ENCODE measurements at regions not wholly inside any gene's neighbourhood (a gene's known extent, or its start where the extent isn't known, plus 50 kb on each side); places are given as distances from the start of the nearest gene placed in this dataset.

DNA sequence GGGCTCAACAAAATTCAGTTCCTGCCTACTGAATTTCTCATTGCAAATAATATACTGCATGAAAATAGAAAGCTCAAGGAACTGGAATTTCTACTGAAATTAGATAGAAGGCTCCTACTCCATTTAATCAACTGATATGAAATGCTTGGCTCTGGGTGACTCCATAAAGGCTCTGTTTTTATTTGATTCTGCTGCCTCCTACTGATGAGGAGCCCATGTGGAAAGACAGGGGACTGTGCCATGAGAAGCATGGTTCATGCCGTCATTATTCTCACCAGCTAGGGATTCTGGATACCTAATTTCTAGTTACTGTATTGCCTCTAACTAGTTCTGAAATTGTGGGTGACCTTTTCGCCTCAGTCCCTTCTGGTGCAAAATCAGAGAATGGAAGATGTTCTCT, 366.2 kb upstream of the DPH6 start:
- intact Hi-C loops (cut with DNase I) = no loop called here
- DNase-seq (no peak), ATAC-seq (no peak)
- TF ChIP-seq, protein P1, sequence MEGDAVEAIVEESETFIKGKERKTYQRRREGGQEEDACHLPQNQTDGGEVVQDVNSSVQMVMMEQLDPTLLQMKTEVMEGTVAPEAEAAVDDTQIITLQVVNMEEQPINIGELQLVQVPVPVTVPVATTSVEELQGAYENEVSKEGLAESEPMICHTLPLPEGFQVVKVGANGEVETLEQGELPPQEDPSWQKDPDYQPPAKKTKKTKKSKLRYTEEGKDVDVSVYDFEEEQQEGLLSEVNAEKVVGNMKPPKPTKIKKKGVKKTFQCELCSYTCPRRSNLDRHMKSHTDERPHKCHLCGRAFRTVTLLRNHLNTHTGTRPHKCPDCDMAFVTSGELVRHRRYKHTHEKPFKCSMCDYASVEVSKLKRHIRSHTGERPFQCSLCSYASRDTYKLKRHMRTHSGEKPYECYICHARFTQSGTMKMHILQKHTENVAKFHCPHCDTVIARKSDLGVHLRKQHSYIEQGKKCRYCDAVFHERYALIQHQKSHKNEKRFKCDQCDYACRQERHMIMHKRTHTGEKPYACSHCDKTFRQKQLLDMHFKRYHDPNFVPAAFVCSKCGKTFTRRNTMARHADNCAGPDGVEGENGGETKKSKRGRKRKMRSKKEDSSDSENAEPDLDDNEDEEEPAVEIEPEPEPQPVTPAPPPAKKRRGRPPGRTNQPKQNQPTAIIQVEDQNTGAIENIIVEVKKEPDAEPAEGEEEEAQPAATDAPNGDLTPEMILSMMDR (IDR thresholded peaks at IDR 0.05) = no peak
- Histone ChIP-seq H3K27ac (no peak overlapping the region), H3K9me3 (peaks cover 0 to 18% of the 10 kb centered on the region in 2 donors), H3K4me3 (no peak overlapping the region), H3K27me3 (no peaks in the 10 kb centered on the region), H3K36me3 (no peaks in the 10 kb centered on the region), H3K4me1 (no peaks in the 10 kb centered on the region)

DNA sequence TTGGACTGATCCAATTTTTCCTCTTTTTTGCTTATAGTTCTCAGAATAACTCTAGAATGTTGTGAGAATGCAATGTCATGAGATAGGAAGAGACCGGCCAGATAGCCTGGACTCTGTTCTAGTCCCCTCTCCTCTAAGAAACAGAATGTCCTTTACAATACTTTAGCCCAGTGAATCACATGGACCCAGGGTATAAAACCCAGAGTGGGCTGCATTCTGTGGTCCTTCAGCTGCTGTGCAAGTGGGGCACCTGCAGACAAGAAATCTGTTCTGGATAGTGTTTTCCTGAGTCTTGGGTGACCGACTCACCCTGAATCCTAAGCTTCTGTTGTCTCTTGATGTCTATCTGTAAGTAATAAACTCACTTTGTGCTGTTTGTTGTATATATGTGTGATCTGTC, 368.6 kb upstream of the DPH6 start:
- TF ChIP-seq, protein P1 (IDR thresholded peaks at IDR 0.05) = no peak
- Histone ChIP-seq H3K4me1 (no peaks in the 10 kb centered on the region), H3K9me3 (peaks cover 0 to 21% of the 10 kb centered on the region in 2 donors), H3K4me3 (no peak overlapping the region), H3K27me3 (no peaks in the 10 kb centered on the region), H3K27ac (no peak overlapping the region), H3K36me3 (no peaks in the 10 kb centered on the region)
- ATAC-seq (no peak), DNase-seq (no peak)
- intact Hi-C loops (cut with DNase I) = no loop called here

DNA sequence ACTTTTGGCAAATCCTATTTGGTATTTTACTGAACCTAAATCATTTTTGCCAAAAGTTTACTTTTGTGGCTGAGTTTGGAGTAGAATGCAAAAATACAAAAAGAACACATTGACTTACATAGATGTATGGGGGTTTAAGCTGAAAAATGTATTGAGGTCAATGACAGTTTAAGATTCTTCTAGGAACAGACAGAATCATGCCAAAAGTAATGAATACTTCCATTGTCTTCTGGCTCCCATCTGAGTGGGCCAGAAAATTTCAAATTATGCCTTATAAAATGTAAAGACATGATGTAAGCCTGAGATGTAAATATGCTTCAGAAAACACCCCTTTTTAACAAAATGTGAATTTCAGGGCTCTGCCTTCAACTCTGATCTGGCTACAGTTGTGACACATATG, 375.1 kb upstream of the DPH6 start:
- Histone ChIP-seq H3K9me3 (peaks cover 0 to 4% of the 10 kb centered on the region in 2 donors), H3K27ac (no peak overlapping the region), H3K4me1 (no peaks in the 10 kb centered on the region), H3K27me3 (no peaks in the 10 kb centered on the region), H3K36me3 (no peaks in the 10 kb centered on the region), H3K4me3 (no peak overlapping the region)
- no peak for ATAC-seq
- TF ChIP-seq, protein P1 (IDR thresholded peaks at IDR 0.05) = no peak
- DNase-seq = no peak
- intact Hi-C loops (cut with DNase I) = no loop called here

DNA sequence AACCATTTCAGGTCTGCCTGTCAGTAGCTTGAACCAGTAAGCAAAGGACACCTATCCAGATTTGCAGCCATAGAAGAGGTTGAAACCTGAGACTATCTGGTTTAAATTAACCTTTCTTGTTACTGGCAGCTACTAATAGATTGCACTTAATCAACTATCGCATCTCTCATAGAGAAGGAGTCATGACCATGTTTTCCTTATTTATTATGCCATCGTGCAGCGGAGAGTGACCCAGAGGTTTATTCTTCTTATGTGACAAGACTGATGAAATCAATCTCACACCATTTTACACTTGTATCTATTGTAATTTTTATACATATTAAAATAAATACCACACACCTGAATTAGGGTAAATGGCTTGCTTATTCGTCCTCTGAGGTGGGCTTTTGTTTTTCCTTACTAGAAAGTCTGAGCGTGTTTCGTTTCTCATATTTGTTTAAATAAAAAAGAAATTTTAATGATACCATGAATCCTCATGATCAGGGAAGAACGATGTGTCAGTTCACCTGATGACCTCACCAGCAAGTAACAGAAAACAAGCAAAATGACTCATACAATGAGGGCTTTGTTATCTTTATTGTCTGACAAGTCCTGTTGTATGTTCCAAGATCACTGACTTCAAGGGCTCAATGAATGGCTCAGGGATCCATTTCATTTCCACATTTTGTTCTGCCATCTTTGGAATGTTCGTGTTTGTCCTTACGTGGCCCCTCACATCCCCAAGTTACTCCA, 379.5 kb upstream of the DPH6 start:
- H3K4me3 ChIP-seq = no peak overlapping the region
- H3K27ac ChIP-seq = no peak overlapping the region
- no peaks in the 10 kb centered on the region for H3K9me3 ChIP-seq
- ATAC-seq (no peak), DNase-seq (no peak)
- no peaks in the 10 kb centered on the region for H3K27me3 ChIP-seq
- H3K36me3 ChIP-seq = no peaks in the 10 kb centered on the region
- TF ChIP-seq, protein P1 (IDR thresholded peaks at IDR 0.05) = no peak
- H3K4me1 ChIP-seq = no peaks in the 10 kb centered on the region
- intact Hi-C loops (cut with DNase I) = no loop called here

DNA sequence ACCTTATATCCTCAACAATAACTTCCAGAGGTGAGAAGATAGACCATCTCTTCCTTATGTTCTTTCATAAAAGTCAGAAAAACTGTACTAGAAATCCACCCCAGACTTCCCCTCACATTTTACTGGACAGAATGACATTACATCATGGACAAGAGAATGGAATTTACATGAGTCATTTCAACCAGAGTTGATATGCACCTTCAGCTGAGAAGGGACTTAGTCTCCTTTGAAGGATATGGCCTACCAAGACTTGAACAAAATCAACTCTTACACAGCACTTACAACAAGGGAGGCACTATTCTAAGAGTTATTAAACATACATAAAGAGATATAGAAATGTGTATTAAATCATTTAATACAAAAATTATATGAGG, 380.0 kb upstream of the DPH6 start:
- H3K9me3 ChIP-seq = no peaks in the 10 kb centered on the region
- intact Hi-C loops (cut with DNase I) = no loop called here
- TF ChIP-seq, protein P1 (IDR thresholded peaks at IDR 0.05) = no peak
- ATAC-seq = no peak
- no peaks in the 10 kb centered on the region for H3K27me3 ChIP-seq
- no peaks in the 10 kb centered on the region for H3K36me3 ChIP-seq
- H3K4me1 ChIP-seq = no peaks in the 10 kb centered on the region
- no peak overlapping the region for H3K4me3 ChIP-seq
- H3K27ac ChIP-seq = no peak overlapping the region
- no peak for DNase-seq
